C4-2B (cell line): ENCODE measurements at regions not wholly inside any gene's neighbourhood (a gene's known extent, or its start where the extent isn't known, plus 50 kb on each side); places are given as distances from the start of the nearest gene placed in this dataset.

Experiments used
- H3K27ac ChIP-seq: fragments of 450-650 bp; 2 replicates; pipeline ENCODE4 v1.5.1; 2017
- CTCF ChIP-seq: fragments of 450-650 bp; conservative IDR thresholded peaks from 2 replicates; pipeline ENCODE4 v1.5.1; 2017; ENCODE audit warnings: mild to moderate bottlenecking
- ZFX ChIP-seq: fragments of 450-650 bp; IDR thresholded peaks from 2 replicates; pipeline ENCODE4 v1.6.1; 2017

GRCh38 chr22:49183826-49184216 is 643.9 kb downstream of the BRD1 start:
- TF ChIP-seq ZFX (no peak), CTCF (no peak)
- H3K27ac ChIP-seq: no peak overlapping the region

- H3K27ac ChIP-seq: no peak overlapping the region
- TF ChIP-seq CTCF: no peak
- TF ChIP-seq ZFX: no peak
These were observed 644.4 kb downstream of the BRD1 start for GRCh38 chr22:49183208-49183825.

- no peak for TF ChIP-seq CTCF
- no peak for TF ChIP-seq ZFX
- no peak overlapping the region for H3K27ac ChIP-seq
These were observed 645.3 kb downstream of the BRD1 start for GRCh38 chr22:49182416-49182815.

- no peak overlapping the region for H3K27ac ChIP-seq
- TF ChIP-seq ZFX: no peak
- TF ChIP-seq CTCF: no peak
These were observed 645.7 kb downstream of the BRD1 start for GRCh38 chr22:49181942-49182341.

- no peak overlapping the region for H3K27ac ChIP-seq
- TF ChIP-seq CTCF (no peak), ZFX (no peak)
These were observed 646.2 kb downstream of the BRD1 start for GRCh38 chr22:49181431-49181830.

GRCh38 chr22:49180683-49181024 is 647.0 kb downstream of the BRD1 start:
- no peak overlapping the region for H3K27ac ChIP-seq
- TF ChIP-seq ZFX (no peak), CTCF (no peak)

GRCh38 chr22:49179886-49180682 is 647.6 kb downstream of the BRD1 start:
- TF ChIP-seq CTCF (no peak), ZFX (no peak)
- no peak overlapping the region for H3K27ac ChIP-seq
